BLaER1 treated with 17β-estradiol and CSF1 and Interleukin-3, amounts not matched to agents 10 nM and 100 nM (cell line): ENCODE measurements at regions not wholly inside any gene's neighbourhood (a gene's known extent, or its start where the extent isn't known, plus 50 kb on each side); places are given as distances from the start of the nearest gene placed in this dataset.
"Not testable (repeated sequence)": the region's sequence is repeated elsewhere in the genome, so short reads cannot be mapped to it uniquely, and the experiment has no call there.

ENCODE experiments used
- H3K27ac ChIP-seq, 11 experiments: shearing (Covaris generic); formaldehyde crosslinking; 2 replicates each; pipeline ENCODE4 v1.8.1; 2022
- H3K27me3 ChIP-seq, 11 experiments: shearing (Covaris generic); formaldehyde crosslinking; 2 replicates each; pipeline ENCODE4 v1.8.1; 2022
- H3K36me3 ChIP-seq, 11 experiments: shearing (Covaris generic); formaldehyde crosslinking; 2 replicates each; pipeline ENCODE4 v1.8.1; 2022
- H3K4me1 ChIP-seq, 10 experiments: shearing (Covaris generic); formaldehyde crosslinking; 2 replicates each; pipeline ENCODE4 v1.8.1; 2022
- H3K4me2 ChIP-seq, 11 experiments: shearing (Covaris generic); formaldehyde crosslinking; 2 replicates each; pipeline ENCODE4 v1.8.1; 2022
- H3K4me3 ChIP-seq, 10 experiments: shearing (Covaris generic); formaldehyde crosslinking; 2 replicates each; pipeline ENCODE4 v1.8.1; 2022
- H3K9ac ChIP-seq, 11 experiments: shearing (Covaris generic); formaldehyde crosslinking; 2 replicates each; pipeline ENCODE4 v1.8.1; 2022
- H3K9me3 ChIP-seq, 11 experiments: shearing (Covaris generic); formaldehyde crosslinking; replicated peaks in 1 of 11; 2 replicates each; pipeline ENCODE4 v1.8.1; 2022
- H4K20me1 ChIP-seq, 11 experiments: shearing (Covaris generic); formaldehyde crosslinking; 2 replicates each; pipeline ENCODE4 v1.8.1; 2022
- Cebpa-rat ChIP-seq, 11 experiments: shearing (Covaris generic); IDR thresholded peaks; 2 replicates each; pipeline ENCODE4 v1.8.1; 2022

DNA sequence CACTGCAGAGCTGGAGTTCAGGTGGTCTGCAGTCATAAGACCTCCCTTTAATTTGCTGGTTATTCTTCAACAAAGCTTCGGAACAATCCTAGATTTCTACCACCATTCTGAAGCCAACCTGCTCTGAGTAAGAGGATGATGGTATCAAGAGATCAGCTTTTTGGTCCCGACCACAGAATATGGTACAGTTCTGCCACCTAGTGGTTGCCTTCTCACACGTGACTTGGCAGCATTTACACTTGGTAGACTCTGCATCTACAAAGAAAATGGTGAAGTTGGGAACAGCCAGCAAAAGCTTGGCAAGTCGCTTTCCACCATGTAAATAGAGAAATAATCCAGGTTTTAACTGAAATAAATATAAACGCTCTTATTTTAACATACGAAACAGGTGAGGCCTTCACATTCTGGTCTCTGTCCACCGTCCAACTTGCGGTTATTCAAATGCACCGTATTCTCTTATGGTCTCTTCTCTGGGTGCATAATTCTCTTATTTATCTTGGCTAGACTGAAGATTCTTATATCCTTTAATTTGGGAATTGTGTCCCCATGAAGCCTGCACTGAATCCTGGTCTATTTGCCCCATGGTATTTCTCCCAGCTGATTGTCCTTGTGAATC, 173.9 kb upstream of the GRM3 start:
- Histone ChIP-seq H3K9ac (no peak overlapping the region), H3K4me1 (no peaks in the 10 kb centered on the region), H3K9me3 (no peaks in the 10 kb centered on the region), H3K36me3 (no peaks in the 10 kb centered on the region), H3K4me2 (no peak overlapping the region), H4K20me1 (no peaks in the 10 kb centered on the region), H3K27me3 (no peaks in the 10 kb centered on the region), H3K4me3 (no peak overlapping the region), H3K27ac (no peak overlapping the region)
- TF ChIP-seq Cebpa-rat (IDR thresholded peaks at IDR 0.05), result no peak

DNA sequence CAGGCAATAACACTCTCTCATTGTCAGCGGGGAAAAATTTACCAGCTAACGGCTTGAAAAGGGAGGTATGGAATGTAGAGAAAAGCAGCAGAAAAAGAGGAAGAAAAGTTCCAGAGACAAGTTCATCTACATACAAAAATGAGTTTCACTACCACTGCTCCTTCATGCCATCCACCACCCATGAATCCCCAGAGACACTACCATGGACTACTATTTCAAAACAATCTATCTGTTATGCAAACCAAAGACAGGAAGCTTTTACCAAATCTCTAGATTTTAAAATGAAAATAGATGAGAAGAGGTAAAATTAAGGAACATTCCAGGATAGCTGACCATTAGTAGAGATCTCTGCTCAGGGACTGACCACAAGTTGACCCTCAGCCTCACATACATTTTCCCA, 189.0 kb upstream of the GRM3 start:
- H3K4me1 ChIP-seq, result peaks cover 13 to 30% (median 21%) of the 10 kb centered on the region in 10 experiments
- H3K4me2 ChIP-seq, result peak overlapping the region; percentile 13 to 72 (median 49); a peak in 20 of 22 replicates
- TF ChIP-seq Cebpa-rat (IDR thresholded peaks at IDR 0.05), result peak in 4 of 11 experiments; percentile 20 to 77 (median 60); a peak in 7 of 22 replicates

DNA sequence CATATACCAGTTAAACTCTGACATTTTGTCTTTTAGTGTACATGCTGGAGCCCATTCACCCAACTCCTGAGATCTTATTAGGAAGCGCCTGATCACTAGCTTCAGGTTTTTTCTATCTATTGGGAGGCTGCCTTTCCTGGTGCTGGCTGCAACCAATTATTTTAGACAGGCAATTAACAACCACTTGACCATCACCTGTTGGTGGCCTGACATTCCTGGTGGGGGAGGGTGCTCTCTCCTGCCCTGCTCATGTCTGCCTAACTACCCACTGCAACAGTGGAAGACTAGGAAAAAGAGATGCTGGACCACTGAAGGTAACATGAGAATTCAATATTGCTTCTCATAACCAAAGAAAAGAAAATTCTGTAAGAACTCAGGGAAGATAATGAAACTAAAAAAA, 190.3 kb upstream of the GRM3 start:
- Histone ChIP-seq H3K36me3 (no peaks in the 10 kb centered on the region), H3K27me3 (no peaks in the 10 kb centered on the region), H3K27ac (peak overlapping the region in 6 of 11 experiments; percentile 15 to 89 (median 82); a peak in 10 of 22 replicates), H4K20me1 (no peaks in the 10 kb centered on the region), H3K4me3 (no peak overlapping the region), H3K4me1 (peaks cover 13 to 30% (median 21%) of the 10 kb centered on the region in 10 experiments), H3K4me2 (peak overlapping the region in 3 of 11 experiments; percentile 2 to 72 (median 24); a peak in 3 of 22 replicates), H3K9me3 (no peaks in the 10 kb centered on the region), H3K9ac (no peak overlapping the region)
- TF ChIP-seq Cebpa-rat (IDR thresholded peaks at IDR 0.05), result no peak

More for the DNA sequence above, 189.0 kb upstream of the GRM3 start:
- peak overlapping the region in 9 of 11 experiments; percentile 51 to 89 (median 79); a peak in 19 of 22 replicates for H3K27ac ChIP-seq
- H3K36me3 ChIP-seq, result no peaks in the 10 kb centered on the region
- no peaks in the 10 kb centered on the region for H3K9me3 ChIP-seq
- no peaks in the 10 kb centered on the region for H3K27me3 ChIP-seq
- H3K9ac ChIP-seq, result peak overlapping the region in 7 of 11 experiments; percentile 24 to 59 (median 50); a peak in 12 of 22 replicates
- no peak overlapping the region for H3K4me3 ChIP-seq
- no peaks in the 10 kb centered on the region for H4K20me1 ChIP-seq

GRCh38 chr7:86448856-86449255, 194.9 kb upstream of the GRM3 start:
- no peak for TF ChIP-seq Cebpa-rat (IDR thresholded peaks at IDR 0.05)
- no peaks in the 10 kb centered on the region for H3K27me3 ChIP-seq
- peaks cover 0 to 5% (median 0%) of the 10 kb centered on the region in 11 experiments; a peak in 5 of 22 replicates for H3K9me3 ChIP-seq
- H3K27ac ChIP-seq, result no peak overlapping the region
- H3K4me1 ChIP-seq, result peaks cover 0 to 5% (median under 1%) of the 10 kb centered on the region in 10 experiments; a peak in 5 of 20 replicates
- H3K9ac ChIP-seq, result no peak overlapping the region
- H3K36me3 ChIP-seq, result no peaks in the 10 kb centered on the region
- no peak overlapping the region for H3K4me3 ChIP-seq
- H4K20me1 ChIP-seq, result no peaks in the 10 kb centered on the region
- H3K4me2 ChIP-seq, result no peak overlapping the region

DNA sequence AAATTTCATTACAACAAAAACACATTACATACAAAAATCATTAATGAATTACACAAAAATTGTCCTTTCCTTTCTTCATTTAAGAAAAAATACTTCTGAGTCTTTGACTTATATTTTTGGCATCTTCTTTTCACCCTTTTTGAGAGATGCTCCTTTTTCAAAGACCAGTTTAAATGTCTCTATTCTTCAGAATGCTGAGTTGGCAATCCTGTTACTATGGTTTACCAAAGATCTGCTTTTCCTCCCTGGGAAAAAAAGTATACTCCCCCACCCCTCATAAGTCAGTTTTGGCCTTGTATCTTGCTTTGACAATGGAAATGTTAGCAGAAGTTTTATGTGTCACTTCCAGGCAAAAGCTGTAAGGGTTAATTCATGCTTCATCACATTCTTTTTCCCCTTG, 198.4 kb upstream of the GRM3 start:
- Histone ChIP-seq H3K4me3 (no peak overlapping the region), H3K9me3 (peaks cover 0 to 7% (median 4%) of the 10 kb centered on the region in 11 experiments; a peak in 6 of 22 replicates), H3K9ac (no peak overlapping the region), H4K20me1 (no peaks in the 10 kb centered on the region), H3K36me3 (no peaks in the 10 kb centered on the region), H3K4me2 (no peak overlapping the region), H3K27ac (no peak overlapping the region), H3K27me3 (no peaks in the 10 kb centered on the region), H3K4me1 (no peaks in the 10 kb centered on the region)
- TF ChIP-seq Cebpa-rat (IDR thresholded peaks at IDR 0.05), result no peak

DNA sequence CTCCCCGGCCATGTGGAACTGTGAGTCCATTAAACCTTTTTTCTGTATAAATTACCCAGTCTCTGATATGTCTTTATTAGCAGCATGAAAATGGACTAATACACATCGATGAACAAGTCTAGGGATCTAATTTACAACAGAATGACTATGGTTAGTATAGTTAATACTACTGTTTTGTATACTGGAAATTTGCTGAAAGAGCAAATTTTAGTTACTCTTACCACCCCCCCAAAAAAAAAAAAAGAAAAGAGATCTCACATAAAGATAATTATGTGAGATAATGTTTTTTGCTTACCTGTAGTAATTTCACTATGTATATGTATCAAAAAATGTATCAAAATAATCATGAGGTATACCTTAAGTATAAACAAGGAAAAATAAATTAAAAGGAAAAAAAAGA, 199.5 kb upstream of the GRM3 start:
- Histone ChIP-seq H3K36me3 (no peaks in the 10 kb centered on the region), H3K9me3 (peaks cover 0 to 8% (median 5%) of the 10 kb centered on the region in 11 experiments; a peak in 6 of 22 replicates), H3K4me3 (no peak overlapping the region), H3K4me1 (no peaks in the 10 kb centered on the region), H3K4me2 (no peak overlapping the region), H3K9ac (no peak overlapping the region), H3K27ac (no peak overlapping the region), H3K27me3 (no peaks in the 10 kb centered on the region), H4K20me1 (no peaks in the 10 kb centered on the region)
- no peak for TF ChIP-seq Cebpa-rat (IDR thresholded peaks at IDR 0.05)

DNA sequence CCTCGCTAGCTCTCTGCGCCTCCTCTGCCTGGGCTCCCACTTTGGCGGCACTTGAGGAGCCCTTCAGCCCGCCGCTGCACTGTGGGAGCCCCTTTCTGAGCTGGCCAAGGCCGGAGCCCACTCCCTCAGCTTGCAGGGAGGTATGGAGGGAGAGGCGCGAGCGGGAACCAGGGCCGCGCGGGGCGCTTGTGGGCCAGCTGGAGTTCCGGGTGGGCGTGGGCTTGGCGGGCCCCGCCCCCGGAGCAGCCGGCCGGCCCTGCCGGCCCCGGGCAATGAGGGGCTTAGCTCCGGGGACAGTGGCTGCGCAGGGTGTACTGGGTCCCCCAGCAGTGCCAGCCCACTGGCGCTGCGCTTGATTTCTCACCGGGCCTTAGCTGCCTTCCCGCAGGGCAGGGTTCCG, 203.3 kb upstream of the GRM3 start:
- H3K4me1 ChIP-seq, H3K27me3 ChIP-seq, H3K4me2 ChIP-seq, H3K9me3 ChIP-seq, H3K4me3 ChIP-seq, H4K20me1 ChIP-seq, H3K9ac ChIP-seq, H3K27ac ChIP-seq, H3K36me3 ChIP-seq: not testable (repeated sequence)

DNA sequence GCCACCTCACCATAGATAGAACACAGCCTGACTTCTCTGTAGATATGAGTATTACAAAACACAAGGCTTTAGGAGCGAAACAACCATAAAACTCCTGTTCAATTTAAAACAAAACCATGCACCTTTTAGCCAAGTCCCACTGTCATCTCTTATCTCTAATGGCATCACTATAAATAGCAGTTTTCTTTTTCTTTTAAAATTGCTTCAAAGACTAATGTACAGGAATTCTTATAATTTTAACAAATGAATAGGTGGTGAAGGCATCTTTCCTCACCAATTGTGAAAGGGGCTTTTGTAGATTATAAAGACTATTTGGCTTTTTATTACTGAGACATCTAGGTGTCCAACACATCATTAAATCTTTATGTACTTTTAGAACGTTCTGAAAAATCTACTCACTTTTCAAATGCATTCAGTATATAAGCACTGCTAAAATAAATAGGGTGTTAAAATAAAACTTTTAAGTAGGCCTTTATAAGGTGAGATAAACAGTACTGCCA, 205.7 kb upstream of the GRM3 start:
- no peaks in the 10 kb centered on the region for H3K27me3 ChIP-seq
- no peaks in the 10 kb centered on the region for H3K4me1 ChIP-seq
- no peaks in the 10 kb centered on the region for H3K36me3 ChIP-seq
- H3K4me2 ChIP-seq, result no peak overlapping the region
- no peak overlapping the region for H3K4me3 ChIP-seq
- H4K20me1 ChIP-seq, result no peaks in the 10 kb centered on the region
- H3K9me3 ChIP-seq, result peaks cover 0 to 5% (median 0%) of the 10 kb centered on the region in 11 experiments; a peak in 1 of 22 replicates
- no peak overlapping the region for H3K27ac ChIP-seq
- no peak overlapping the region for H3K9ac ChIP-seq
- no peak for TF ChIP-seq Cebpa-rat (IDR thresholded peaks at IDR 0.05)

DNA sequence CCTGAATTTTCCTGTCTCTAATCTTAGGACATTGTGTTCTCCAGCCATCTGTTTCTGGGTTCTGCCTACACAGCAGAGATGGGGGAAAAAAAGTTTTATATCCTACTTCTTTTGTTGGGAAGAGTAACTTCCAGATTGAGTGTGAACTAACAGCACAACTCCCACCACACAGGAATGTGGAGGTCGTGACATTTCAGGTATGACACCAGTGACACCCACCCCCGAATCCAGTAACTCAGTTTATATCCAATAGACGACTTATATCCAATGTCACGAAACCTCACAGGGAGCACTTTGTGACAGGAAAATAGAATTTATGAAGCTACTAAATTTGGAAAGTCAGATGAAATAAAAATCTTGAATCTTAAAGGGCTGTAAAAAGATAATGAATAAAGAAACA, 211.9 kb upstream of the GRM3 start:
- no peak for TF ChIP-seq Cebpa-rat (IDR thresholded peaks at IDR 0.05)
- no peaks in the 10 kb centered on the region for H3K36me3 ChIP-seq

GRCh38 chr7:86411814-86412213, 231.9 kb upstream of the GRM3 start:
- Histone ChIP-seq H3K4me2 (no peak overlapping the region), H3K9me3 (0 out of 22 replicates have a peak, but pooled peaks cover 0 to 7% (median 0%) of the 10 kb centered on the region in 11 experiments), H3K36me3 (no peaks in the 10 kb centered on the region), H3K4me1 (no peaks in the 10 kb centered on the region; a peak in 1 of 20 replicates), H3K4me3 (no peak overlapping the region), H3K9ac (no peak overlapping the region), H3K27me3 (no peaks in the 10 kb centered on the region), H3K27ac (peak overlapping the region in 2 of 11 experiments; percentile 26 to 28; a peak in 1 of 22 replicates), H4K20me1 (no peaks in the 10 kb centered on the region)
- TF ChIP-seq Cebpa-rat (IDR thresholded peaks at IDR 0.05), result no peak

More for the DNA sequence above, 211.9 kb upstream of the GRM3 start:
- H3K4me2 ChIP-seq, result no peak overlapping the region
- H3K27ac ChIP-seq, result no peak overlapping the region
- H3K4me1 ChIP-seq, result no peaks in the 10 kb centered on the region
- no peaks in the 10 kb centered on the region for H4K20me1 ChIP-seq
- H3K9me3 ChIP-seq, result no peaks in the 10 kb centered on the region
- H3K4me3 ChIP-seq, result no peak overlapping the region
- H3K9ac ChIP-seq, result no peak overlapping the region
- no peaks in the 10 kb centered on the region for H3K27me3 ChIP-seq
